ENCODE measurements at regions not wholly inside any gene's neighbourhood (a gene's known extent, or its start where the extent isn't known, plus 50 kb on each side); places are given as distances from the start of the nearest gene placed in this dataset.
"Not testable (repeated sequence)": the region's sequence is repeated elsewhere in the genome, so short reads cannot be mapped to it uniquely, and the experiment has no call there.

GRCh38 chr7:36045326-36045725, 107.7 kb upstream of the EEPD1 start:
- H3K4me3 ChIP-seq (ENCODE audit: low read length): no peak overlapping the region
- TF ChIP-seq ZNF274 (IDR thresholded peaks at IDR 0.05; ENCODE audit: low read depth, low read length): no peak

- TF ChIP-seq ZNF274 (IDR thresholded peaks at IDR 0.05; ENCODE audit: low read depth, low read length): no peak
- H3K4me3 ChIP-seq (ENCODE audit: low read length): no peak overlapping the region
Measured at GRCh38 chr7:36045830-36046341, 107.2 kb upstream of the EEPD1 start.

GRCh38 chr7:36047091-36047658, 105.9 kb upstream of the EEPD1 start:
- no peak for TF ChIP-seq ZNF274 (IDR thresholded peaks at IDR 0.05; ENCODE audit: low read depth, low read length)
- H3K4me3 ChIP-seq (ENCODE audit: low read length): no peak overlapping the region

GRCh38 chr7:36048141-36048901, 104.7 kb upstream of the EEPD1 start:
- no peak overlapping the region for H3K4me3 ChIP-seq (ENCODE audit: low read length)
- TF ChIP-seq ZNF274 (IDR thresholded peaks at IDR 0.05; ENCODE audit: low read depth, low read length): no peak

GRCh38 chr7:36048902-36049240, 104.2 kb upstream of the EEPD1 start:
- no peak overlapping the region for H3K4me3 ChIP-seq (ENCODE audit: low read length)
- TF ChIP-seq ZNF274 (IDR thresholded peaks at IDR 0.05; ENCODE audit: low read depth, low read length): no peak

- TF ChIP-seq ZNF274 (IDR thresholded peaks at IDR 0.05; ENCODE audit: low read depth, low read length): no peak
- no peak overlapping the region for H3K4me3 ChIP-seq (ENCODE audit: low read length)
Measured at GRCh38 chr7:36051501-36051900, 101.6 kb upstream of the EEPD1 start.

GRCh38 chr7:36053589-36053988, 99.5 kb upstream of the EEPD1 start:
- TF ChIP-seq ZNF274 (IDR thresholded peaks at IDR 0.05; ENCODE audit: low read depth, low read length): no peak
- no peak overlapping the region for H3K4me3 ChIP-seq (ENCODE audit: low read length)

- H3K4me3 ChIP-seq (ENCODE audit: low read length): no peak overlapping the region
- TF ChIP-seq ZNF274 (IDR thresholded peaks at IDR 0.05; ENCODE audit: low read depth, low read length): no peak
Measured at GRCh38 chr7:36054637-36055036, 98.4 kb upstream of the EEPD1 start.

- no peak for TF ChIP-seq ZNF274 (IDR thresholded peaks at IDR 0.05; ENCODE audit: low read depth, low read length)
- H3K4me3 ChIP-seq (ENCODE audit: low read length): no peak overlapping the region
Measured at GRCh38 chr7:36055207-36055606, 97.8 kb upstream of the EEPD1 start.

- TF ChIP-seq ZNF274 (IDR thresholded peaks at IDR 0.05; ENCODE audit: low read depth, low read length): no peak
- no peak overlapping the region for H3K4me3 ChIP-seq (ENCODE audit: low read length)
Measured at GRCh38 chr7:36057323-36057722, 95.7 kb upstream of the EEPD1 start.

GRCh38 chr7:36058020-36058592, 94.9 kb upstream of the EEPD1 start:
- no peak for TF ChIP-seq ZNF274 (IDR thresholded peaks at IDR 0.05; ENCODE audit: low read depth, low read length)
- H3K4me3 ChIP-seq (ENCODE audit: low read length): no peak overlapping the region

- not testable (repeated sequence) for H3K4me3 ChIP-seq (ENCODE audit: low read length)
Measured at GRCh38 chr7:36060388-36060787, 92.7 kb upstream of the EEPD1 start.

GRCh38 chr7:36062154-36062815, 90.8 kb upstream of the EEPD1 start:
- H3K4me3 ChIP-seq (ENCODE audit: low read length): no peak overlapping the region
- no peak for TF ChIP-seq ZNF274 (IDR thresholded peaks at IDR 0.05; ENCODE audit: low read depth, low read length)

- no peak for TF ChIP-seq ZNF274 (IDR thresholded peaks at IDR 0.05; ENCODE audit: low read depth, low read length)
- no peak overlapping the region for H3K4me3 ChIP-seq (ENCODE audit: low read length)
Measured at GRCh38 chr7:36064676-36065075, 88.4 kb upstream of the EEPD1 start.

GRCh38 chr7:36065563-36066342, 87.3 kb upstream of the EEPD1 start:
- H3K4me3 ChIP-seq (ENCODE audit: low read length): not testable (repeated sequence)
